Pulmonary artery endothelial cell (primary cell): ENCODE measurements at regions not wholly inside any gene's neighbourhood (a gene's known extent, or its start where the extent isn't known, plus 50 kb on each side); places are given as distances from the start of the nearest gene placed in this dataset.

ENCODE experiments used
- DNase-seq: peaks from one replicate; pipeline ENCODE4 v3.0.0-alpha.2; 2011; ENCODE audit warnings: low read depth, low spot score

DNA sequence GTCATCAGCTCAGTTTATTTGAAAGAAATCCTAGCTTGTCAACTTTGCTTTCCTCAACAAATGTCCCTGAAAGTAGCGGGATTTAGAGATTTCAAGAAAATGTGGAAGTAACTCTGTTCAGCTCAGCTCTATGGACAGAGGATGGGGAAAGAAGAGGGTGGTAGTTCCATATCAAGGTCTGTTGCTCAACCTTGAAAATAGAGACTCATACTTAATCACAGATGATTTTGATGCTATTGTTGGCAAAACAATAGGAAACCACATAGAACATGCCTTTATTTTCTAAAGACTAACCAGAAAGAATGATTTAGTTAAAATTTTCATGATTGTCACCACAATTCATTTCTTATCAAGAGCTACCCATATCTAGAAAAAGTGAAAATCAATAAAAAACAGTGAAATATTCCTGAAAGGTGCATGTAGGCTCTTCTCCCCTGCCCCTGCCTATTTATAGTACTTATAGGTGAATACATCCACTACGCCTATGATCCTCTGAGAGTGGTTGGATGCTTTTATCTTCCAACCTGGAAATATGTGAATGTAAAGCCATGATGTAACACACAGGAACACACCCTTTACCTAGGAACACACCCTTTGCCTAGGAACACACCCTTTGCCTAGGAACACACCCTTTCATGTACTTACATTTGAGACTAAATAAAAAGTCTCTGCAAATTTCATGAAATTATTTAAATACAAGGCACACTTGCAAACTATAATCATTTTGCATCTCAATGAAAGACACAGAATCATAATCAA lies 65.8 kb downstream of the ETAA1 start:
- no peak for DNase-seq

DNA sequence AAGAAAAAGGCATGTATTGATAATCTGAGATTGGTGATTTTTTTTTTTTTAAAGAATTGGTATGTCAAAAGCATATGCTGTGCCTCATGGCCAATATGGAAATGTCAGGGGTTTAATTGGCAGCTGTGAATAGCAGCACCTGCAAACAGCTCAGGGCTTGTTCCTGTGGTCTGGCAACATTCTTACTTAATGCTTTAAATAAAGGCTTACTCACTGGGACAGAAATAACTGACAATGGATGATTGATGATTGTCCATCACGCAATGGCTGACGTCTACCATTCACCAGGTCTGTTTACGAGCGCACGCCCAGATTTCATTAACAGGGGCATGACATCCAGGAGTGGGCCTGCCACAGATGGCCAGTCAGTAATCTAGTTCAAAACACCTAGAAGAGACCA lies 66.7 kb downstream of the ETAA1 start:
- no peak for DNase-seq

DNA sequence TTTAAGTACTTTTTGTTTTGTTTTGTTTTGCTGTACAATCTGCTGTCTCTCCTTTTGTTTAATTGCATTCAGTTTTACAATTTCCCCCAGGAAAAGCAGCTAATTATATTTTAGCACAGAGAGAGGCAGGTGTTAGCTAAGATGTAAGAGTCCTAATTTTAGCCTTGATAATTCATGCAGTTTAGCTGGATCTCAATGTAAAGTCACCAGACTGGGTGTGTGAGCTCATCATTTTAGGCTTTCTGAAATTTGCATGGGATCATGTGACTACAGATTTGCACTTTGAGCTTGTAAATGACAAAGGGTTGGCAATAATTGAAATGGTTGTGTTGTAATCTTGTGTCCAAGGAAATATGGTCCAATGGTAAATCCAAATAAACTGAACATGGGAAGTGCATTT lies 68.5 kb downstream of the ETAA1 start:
- DNase-seq, result no peak

DNA sequence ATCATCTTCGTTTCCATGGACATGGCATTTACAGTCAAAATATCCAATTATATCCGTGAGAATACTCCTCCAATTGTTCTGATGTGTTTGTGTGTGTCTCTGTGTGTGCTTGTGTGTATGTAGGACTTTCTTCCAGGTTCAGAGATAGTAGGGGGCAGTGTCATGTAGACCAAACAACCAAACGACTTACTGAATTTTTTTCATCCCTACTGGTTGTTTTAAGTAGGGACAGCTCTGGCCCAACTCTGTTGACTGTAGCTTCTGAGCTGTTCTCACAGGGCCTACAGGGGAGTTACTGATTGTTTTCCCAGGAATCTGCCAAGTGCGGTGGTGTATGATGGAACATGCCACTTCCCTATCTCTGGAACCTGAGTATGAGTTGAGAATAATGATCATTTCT lies 69.6 kb downstream of the ETAA1 start:
- DNase-seq, result no peak

DNA sequence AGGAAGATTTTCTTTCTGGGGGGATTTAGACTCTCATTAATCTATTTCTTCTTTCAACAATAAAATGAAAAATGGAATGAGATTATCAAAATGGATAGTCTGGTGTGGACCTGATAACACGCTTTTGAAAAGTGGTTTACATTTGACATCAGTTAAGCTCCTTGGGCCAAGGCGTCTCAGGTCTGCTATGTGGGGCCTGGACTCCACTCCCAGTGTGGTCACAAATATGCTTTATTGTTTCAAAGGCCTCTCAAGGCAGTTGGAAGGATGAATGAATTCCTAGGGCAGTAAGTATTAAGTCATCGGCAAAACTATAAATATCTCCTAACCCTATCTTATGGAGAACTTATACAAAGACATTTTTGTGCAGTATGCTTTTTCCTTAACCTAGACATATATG lies 74.5 kb downstream of the ETAA1 start:
- DNase-seq, result no peak

DNA sequence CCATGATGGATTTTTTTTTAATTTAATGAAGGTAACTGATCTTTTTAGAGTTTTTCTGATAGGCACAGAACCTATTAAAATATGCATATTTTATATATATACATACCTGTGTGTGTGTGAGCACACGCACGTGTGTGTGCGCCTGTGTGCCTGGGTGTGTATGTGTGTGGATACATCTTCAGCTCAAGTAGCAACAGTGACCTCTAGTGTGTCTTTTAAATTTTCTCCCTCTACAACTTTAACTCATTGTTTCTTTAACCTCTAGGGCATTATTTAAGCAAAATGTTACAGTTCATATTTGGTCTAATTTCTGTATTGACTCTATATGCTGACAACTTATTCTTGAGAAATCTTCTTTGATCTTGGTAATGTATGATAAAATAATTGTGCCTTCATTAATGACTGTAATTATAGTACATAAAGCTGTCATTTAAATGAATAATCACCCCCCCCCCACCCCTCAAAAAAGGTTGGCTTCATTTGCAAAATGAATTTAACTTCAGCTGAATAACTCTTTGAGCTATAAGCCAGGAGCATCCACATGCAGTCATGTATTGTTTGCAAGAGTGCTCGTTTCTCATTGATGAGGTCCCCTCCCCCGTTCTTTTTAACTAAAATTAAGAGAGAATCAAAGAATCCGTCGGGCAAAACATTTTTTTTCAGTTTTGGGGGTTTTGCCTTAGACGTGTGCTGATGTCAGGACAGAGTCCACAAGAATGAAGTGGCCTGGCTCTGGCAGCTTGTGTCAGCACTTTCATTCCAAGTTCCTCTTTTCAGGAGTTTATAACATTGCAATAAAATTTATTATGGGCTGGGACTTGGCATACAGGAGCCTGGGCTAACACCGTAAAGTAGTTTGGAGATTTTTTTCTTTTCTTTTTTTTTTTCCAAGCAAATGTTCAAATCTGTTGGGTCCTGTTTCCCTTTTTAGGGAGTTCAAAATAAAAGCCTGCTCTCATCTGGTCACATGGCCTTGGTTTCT lies 80.0 kb downstream of the ETAA1 start:
- peak; percentile 26 for DNase-seq

DNA sequence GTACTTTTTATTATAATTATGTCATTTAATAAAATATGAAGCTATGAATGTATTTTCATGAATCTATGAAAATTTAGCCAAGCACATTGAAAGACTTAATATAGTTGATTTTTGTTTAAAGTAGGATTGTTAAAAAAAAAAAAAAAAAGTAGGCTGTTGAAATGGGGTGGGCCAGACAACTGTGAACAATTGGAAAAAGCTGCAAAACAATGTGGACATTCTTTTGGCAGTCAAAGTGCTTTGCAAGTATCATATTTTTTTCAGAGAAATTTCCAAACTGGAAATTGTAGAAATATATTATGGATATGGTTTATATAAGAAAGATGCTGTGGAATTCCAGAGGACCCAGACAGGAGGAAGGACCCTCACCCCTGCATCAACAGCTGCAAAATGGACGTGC lies 82.1 kb downstream of the ETAA1 start:
- DNase-seq, result no peak

DNA sequence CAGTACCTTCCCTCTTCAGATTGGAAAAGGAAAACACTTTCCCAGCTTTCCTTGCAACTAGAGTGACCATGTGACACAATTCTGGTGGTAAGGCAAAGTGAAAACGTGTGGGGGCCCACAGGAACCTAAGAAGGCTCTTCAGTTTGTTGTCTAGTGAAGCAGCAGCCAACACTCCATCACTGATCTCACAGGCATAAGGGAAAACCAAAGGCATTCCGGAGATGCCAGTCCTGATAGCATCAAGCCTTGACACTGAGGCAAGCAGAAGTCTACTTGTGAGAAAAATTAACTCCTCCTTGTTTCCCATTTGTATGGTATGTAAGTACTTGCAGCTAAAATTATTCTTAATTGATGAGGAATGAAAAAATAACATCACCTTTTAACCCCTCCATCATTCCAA lies 88.3 kb downstream of the ETAA1 start:
- no peak for DNase-seq

DNA sequence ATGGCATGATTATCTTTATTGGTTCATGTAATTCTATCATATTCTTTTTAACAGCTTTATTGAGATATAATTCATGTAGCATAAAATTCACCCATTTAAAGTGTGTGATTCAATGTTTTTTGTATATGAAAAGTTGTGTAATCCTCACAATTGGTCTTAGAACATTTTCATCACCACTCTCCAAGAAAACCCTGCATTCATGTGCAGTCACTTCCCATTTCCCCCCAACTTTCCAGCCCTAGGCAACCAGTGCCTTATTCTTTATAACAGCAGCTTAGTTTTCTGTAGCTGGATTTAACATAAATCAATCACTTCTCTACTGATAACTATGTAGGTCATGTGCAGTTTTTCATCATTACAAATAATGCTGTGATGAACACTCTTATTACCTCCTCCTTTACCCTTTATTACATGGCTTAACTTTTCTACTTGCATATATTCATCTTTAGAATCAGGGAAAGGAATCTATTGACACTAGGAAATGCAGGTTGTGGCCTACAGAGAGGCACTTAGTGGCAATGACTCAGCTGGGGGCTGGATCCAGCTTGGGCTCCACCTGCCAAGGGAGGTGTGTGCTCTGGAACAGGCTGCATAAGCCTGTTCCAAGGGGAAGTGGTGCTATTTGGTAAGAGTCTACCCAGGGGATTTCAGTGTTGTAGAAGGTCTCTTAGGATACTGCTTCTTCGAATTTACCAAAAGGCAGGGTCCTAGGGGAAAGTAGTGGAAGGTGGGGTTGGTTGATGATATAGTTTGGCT lies 89.1 kb downstream of the ETAA1 start:
- DNase-seq, result no peak

DNA sequence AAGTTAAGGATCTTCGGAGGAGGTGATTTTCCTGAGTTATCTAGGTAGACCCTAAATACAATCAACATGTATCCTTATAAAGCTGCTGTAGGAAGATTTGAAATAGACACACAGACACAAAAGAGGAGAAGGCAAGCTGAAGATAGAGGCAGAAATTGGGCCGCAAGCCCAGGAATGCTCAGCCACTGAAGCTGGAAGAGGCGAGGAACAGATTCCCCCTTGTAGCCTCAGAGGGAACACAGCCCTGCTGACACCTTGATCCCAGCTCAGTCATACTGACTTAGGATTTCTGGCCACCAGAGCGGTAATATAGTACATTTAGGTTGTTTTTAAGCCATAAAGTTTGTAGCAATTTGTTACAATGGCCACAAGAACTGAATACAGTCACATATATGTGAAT lies 90.9 kb downstream of the ETAA1 start:
- DNase-seq, result no peak

DNA sequence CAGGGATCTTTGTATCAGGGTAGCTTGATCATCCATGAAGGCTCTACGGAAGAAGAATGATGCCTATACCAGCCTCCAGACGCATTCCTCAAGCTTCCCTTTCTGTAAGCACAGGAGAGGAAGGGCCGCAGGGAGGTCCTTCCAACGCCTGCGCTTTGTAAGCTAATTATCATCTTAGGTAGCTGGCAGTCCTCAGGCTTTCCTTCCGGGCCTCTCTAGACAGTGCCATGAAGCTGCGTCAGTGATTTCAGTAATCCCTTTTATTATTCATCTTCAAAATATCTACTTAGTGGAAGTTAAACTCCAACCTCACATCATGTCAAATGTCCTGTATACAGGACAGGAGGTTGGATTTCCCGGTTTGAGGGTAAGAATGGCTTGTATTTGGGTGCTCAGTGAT lies 92.3 kb downstream of the ETAA1 start:
- DNase-seq, result no peak

DNA sequence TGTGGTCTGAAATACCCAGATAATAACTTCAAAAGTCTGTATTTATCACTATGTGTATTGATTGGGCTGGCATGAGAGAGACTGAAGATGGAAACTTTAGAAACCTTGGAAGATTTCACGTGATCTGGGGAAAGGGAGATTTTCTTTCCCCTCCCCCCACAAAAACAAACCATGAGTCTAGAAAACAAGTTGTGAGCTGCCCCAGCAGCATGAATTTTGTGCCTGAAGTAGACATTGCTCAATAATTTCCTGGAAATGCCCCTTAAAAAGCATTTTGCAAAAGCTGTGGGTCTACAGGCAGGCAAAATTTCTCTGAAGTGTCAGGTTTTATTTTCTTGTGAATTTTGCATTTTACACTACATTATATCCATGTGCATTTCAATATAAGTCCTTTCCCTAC lies 101.8 kb downstream of the ETAA1 start:
- DNase-seq, result no peak

DNA sequence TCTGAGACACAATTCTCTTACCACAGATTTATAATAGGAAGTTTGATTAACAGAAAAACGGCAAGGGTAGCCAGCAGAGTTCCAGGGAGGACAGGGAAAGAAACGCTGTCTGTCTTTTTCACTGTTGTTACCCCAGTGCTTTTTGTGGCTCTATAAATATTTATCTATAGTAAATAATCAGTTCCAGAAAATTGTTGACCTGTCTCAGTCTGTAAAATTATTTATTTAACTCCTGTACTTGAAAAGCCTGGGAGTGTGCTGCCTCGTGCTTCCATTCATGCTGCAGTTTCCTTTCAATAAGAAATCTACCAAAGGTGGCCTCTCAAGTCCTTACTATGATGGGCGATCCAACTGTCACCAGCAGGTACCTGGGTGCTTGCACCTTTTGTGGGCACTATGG lies 102.9 kb downstream of the ETAA1 start:
- no peak for DNase-seq

DNA sequence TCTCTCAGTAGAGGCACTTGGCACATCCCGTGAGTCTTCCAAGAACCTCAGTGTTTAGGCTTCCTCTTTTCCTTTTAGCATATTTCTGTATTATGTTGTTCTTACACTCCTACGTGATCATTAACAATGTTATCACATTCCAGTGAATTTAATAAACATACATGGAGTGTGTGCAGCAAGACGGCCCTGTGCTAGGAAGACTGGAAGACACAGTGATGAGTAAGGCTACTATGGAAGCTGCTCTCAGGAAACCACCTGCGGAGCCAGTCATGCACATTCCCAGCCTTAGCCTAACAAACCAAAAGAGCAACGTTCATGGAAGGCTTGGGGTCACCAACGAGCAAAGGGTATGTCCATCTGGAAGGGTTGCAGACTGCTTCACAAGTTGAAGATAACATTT lies 103.4 kb downstream of the ETAA1 start:
- DNase-seq, result no peak

DNA sequence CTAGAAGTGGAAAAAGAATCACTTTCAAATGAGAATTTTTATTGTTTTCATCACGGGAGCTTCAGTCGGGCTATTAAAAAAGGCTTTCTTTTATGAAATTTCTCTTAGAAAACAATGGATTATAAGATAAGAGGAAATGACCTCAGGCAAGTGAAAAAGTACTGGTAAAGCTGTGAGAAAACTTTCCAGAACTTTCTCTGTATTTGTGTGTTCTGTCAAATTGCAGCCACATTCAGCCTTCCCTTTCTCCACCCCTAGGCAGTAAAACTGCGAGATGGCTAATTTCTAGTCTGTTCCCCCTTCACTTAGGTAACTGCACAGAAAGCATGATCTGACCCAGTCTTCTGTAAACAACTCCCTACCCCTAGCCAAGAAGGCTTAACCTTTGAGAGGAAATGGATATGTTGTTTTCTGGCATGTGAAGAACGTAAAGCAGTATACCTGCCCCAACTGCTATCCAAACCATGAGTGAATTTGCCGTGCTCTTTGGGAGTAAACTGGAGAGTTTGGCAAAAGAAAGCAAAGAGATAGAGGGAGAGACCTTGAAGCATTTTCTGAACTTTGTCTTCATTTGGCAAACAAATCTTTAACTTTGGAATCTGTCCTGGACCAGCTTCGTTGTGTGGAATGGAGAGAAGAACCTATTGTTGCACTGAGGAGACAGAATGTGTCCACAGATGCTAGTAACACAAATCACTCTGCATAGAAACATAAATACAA lies 105.4 kb downstream of the ETAA1 start:
- peak; percentile 19 for DNase-seq

DNA sequence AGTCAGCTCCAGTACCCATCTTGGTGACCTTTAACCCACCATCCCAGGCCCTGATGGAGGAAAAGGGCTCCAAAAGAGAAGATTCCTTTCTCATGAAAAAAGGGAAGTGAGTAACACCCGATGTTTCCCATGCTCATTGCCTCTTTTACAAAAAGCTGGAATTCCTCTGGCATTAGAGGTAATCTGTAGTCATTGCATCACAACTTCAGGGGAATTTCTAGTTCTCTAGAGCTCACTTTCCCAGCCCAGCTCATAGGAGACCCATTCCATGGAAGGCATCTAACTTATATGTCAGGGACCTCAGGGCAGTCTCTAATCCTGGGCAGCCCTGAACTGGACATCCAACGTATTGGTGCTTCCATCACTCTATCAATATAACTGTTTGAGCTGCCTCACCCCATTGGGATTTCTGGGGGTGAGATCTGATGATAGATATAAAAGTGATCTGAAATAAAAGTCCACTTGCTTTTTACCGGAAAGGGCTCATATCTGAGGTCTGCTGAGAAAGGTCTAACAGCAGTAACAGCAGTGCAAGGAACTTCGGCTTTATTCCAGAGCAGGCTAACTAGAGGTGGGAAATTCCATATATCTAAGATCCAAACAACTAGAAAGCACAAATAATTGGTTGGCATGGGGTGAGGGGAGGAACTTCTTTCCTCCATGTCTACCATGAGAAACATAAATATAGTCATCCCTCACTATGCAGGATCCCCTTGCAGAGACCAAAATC lies 106.1 kb downstream of the ETAA1 start:
- DNase-seq, result peak; percentile 93

DNA sequence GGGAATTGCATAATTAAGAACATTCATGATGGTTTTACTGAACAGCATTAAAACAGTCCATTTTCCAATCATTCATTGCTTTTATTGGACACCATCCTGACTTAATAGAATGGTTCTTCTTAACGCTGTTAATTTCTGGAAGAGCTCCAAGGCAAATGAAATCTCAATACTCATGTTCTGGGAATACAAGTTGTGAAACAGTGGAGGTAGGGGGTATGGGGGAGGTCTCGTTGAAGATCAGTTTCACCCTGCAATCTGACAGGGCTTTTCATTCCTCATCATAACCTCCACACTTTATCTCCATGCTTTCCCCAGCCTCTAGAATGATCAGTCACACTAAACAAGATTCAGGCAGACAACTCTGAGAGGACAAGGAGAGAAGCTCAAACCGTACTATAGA lies 113.6 kb downstream of the ETAA1 start:
- DNase-seq, result no peak

DNA sequence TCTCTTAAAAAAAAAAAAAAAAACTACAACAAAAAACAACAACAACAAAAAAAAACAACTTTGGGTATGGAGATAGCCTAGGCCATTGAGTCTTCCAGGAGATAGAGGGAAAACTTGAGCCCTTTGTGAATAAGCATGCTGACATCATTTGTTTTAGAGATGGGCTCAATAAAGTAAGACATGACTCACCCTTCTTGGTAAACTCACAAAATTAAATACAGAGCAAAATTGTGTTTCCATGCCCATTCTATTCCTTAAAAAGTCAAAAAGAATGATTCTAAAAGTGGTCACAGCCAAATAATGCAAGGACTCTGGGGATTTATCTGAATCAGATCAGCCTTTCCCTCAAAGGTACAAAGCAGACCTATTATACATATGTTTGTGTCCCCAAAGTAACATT lies 117.4 kb downstream of the ETAA1 start:
- no peak for DNase-seq

DNA sequence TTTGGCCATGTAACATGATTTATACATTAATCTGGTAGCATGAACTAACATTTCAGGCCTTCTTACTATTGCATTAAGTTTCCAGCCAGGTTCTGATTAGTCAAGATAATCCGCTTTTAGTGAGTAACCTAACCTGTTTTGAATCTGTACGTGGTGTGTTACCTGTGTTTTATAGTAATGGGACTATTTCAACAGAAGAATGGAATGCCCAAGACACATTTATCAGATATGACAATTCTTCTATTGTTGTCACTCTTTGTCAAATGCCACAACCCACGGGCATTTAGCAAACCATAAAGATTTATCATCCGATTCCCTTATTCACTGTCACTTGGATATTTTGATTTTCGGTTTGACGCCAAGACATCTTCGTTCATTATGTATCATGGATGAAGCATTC lies 117.9 kb downstream of the ETAA1 start:
- DNase-seq, result no peak

DNA sequence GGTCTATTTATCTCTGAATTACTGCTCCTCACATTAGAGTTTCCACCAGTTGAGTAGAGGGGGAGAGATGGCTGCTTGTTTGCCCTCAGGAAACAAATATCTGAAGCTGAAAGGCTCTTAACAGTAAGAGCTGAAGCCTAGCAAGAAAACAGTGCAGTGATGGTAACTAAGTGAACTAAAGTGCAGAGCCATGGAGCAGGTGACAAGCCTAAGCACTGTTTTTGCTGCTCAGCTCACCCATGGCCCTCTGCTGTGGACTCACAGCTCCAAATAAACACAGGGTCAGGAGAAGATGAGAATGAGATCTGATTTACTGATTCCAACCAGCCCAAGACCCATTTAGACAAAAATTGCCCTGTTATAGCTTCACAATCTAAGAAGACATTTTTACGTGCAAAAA lies 118.4 kb downstream of the ETAA1 start:
- DNase-seq, result no peak

DNA sequence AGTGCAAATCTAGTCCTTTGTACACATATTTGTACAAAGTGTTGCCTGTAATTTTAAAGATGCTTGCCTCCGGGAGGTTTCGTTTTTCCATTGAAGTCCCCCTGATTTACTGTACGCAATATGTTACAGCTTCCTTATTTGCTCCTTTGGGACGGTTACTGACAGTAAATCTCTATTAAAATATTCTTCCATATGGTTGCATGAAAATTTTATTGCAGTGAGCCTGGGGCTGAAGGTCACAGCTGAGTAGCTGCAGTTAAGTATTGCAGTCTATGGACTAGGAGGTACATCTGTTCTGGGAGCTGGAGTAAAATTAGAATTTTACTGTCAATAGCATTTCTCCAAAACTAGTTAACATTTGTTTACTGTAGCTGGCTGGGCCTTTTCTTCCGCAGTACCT lies 119.2 kb downstream of the ETAA1 start:
- DNase-seq, result no peak
